HEK293 (cell line): ENCODE measurements at regions not wholly inside any gene's neighbourhood (a gene's known extent, or its start where the extent isn't known, plus 50 kb on each side); places are given as distances from the start of the nearest gene placed in this dataset.

ENCODE experiments used
- CTCF ChIA-PET: fragments of 350-600 bp; formaldehyde crosslinking; extraction: SDS; loops from one replicate; lab custom pipeline; 2021; ENCODE audit warnings: antibody characterized with exemption; lab: Yijun Ruan, JAX
- POLR2A ChIA-PET: fragments of 300-600 bp; formaldehyde crosslinking; extraction: SDS; loops from one replicate; lab custom pipeline; 2020; ENCODE audit warnings: antibody characterized with exemption, inconsistent platforms; lab: Yijun Ruan, JAX
- H3K27ac ChIP-seq: fragments of 200-500 bp; sonication (Bioruptor generic); 2 replicates; pipeline ENCODE4 v1.5.1; 2014; ENCODE audit warnings: low read depth, low read length, control low read depth, inconsistent platforms; ENCODE audit errors: extremely low read depth
- H3K36me3 ChIP-seq, 2 experiments: fragments of 200-500 bp in 1 of 2; sonication (Bioruptor generic) in 1 of 2; 1 replicate in 1 of 2; 2 replicates in 1 of 2; pipeline ENCODE4 v1.5.1; 2014 to 2017; ENCODE audit warnings: inconsistent platforms in 2 of 2, low read length in 2 of 2; ENCODE audit not compliant: control insufficient read depth in 2 of 2, insufficient read depth in 1 of 2
- H3K4me1 ChIP-seq: fragments of 200-500 bp; sonication (Bioruptor generic); 2 replicates; pipeline ENCODE4 v1.5.1; 2014; ENCODE audit warnings: mild to moderate bottlenecking, low read length, inconsistent platforms; ENCODE audit not compliant: control insufficient read depth, insufficient read depth
- H3K4me3 ChIP-seq: 2 replicates; pipeline ENCODE4 v1.5.1; 2011; ENCODE audit warnings: low read depth, mild to moderate bottlenecking, control low read depth, low read length, moderate library complexity
- H3K9me3 ChIP-seq: fragments of 200-500 bp; sonication (Bioruptor generic); 2 replicates; pipeline ENCODE4 v1.5.1; 2014; ENCODE audit warnings: low read depth, low read length, inconsistent platforms; ENCODE audit not compliant: control insufficient read depth, insufficient read depth
- ZNF10 ChIP-seq: fragments of 450-650 bp; formaldehyde crosslinking; IDR thresholded peaks from 2 replicates; pipeline ENCODE4 v1.5.1; 2017; ENCODE audit warnings: missing biosample characterization, missing genetic modification characterization
- ZNF112 ChIP-seq: fragments of 450-650 bp; formaldehyde crosslinking; IDR thresholded peaks from 2 replicates; pipeline ENCODE4 v1.5.0; 2017; ENCODE audit warnings: missing biosample characterization, missing genetic modification characterization
- ZNF146 ChIP-seq: fragments of 450-650 bp; formaldehyde crosslinking; IDR thresholded peaks from 2 replicates; pipeline ENCODE4 v1.5.1; 2016; ENCODE audit warnings: missing biosample characterization, missing genetic modification characterization
- ZNF157 ChIP-seq: fragments of 450-650 bp; formaldehyde crosslinking; IDR thresholded peaks from 2 replicates; pipeline ENCODE4 v1.5.1; 2016; ENCODE audit warnings: missing biosample characterization, missing genetic modification characterization
- ZNF16 ChIP-seq: fragments of 450-650 bp; formaldehyde crosslinking; IDR thresholded peaks from 2 replicates; pipeline ENCODE4 v1.5.1; 2016; ENCODE audit warnings: low read depth, missing biosample characterization, missing genetic modification characterization
- ZNF174 ChIP-seq: fragments of 450-650 bp; formaldehyde crosslinking; IDR thresholded peaks from 2 replicates; pipeline ENCODE4 v1.5.0; 2017; ENCODE audit warnings: missing biosample characterization, mild to moderate bottlenecking, missing genetic modification characterization
- ZNF175 ChIP-seq: fragments of 450-650 bp; formaldehyde crosslinking; IDR thresholded peaks from 2 replicates; pipeline ENCODE4 v1.5.1; 2016; ENCODE audit warnings: missing biosample characterization, missing genetic modification characterization
- ZNF184 ChIP-seq: fragments of 450-650 bp; IDR thresholded peaks from 2 replicates; pipeline ENCODE4 v1.5.1; 2018; ENCODE audit warnings: missing biosample characterization, mild to moderate bottlenecking, missing genetic modification characterization
- ZNF239 ChIP-seq: fragments of 450-650 bp; formaldehyde crosslinking; IDR thresholded peaks from 2 replicates; pipeline ENCODE4 v1.5.1; 2016; ENCODE audit warnings: missing biosample characterization, missing genetic modification characterization
- ZNF266 ChIP-seq: fragments of 450-650 bp; formaldehyde crosslinking; IDR thresholded peaks from 2 replicates; pipeline ENCODE4 v1.5.1; 2016; ENCODE audit warnings: missing biosample characterization, missing genetic modification characterization, low read depth
- ZNF302 ChIP-seq: fragments of 450-650 bp; formaldehyde crosslinking; IDR thresholded peaks from 2 replicates; pipeline ENCODE4 v1.5.1; 2016; ENCODE audit warnings: missing biosample characterization, missing genetic modification characterization, low read depth
- ZNF350 ChIP-seq: fragments of 450-650 bp; formaldehyde crosslinking; IDR thresholded peaks from 2 replicates; pipeline ENCODE4 v1.5.0; 2017; ENCODE audit warnings: missing biosample characterization, mild to moderate bottlenecking, missing genetic modification characterization
- ZNF366 ChIP-seq: fragments of 450-650 bp; formaldehyde crosslinking; conservative IDR thresholded peaks from 2 replicates; pipeline ENCODE4 v1.5.1; 2016; ENCODE audit warnings: missing biosample characterization, missing genetic modification characterization
- ZNF404 ChIP-seq: fragments of 450-650 bp; formaldehyde crosslinking; IDR thresholded peaks from 2 replicates; pipeline ENCODE4 v1.5.1; 2017; ENCODE audit warnings: missing biosample characterization, missing genetic modification characterization
- ZNF426 ChIP-seq: fragments of 450-650 bp; formaldehyde crosslinking; IDR thresholded peaks from 2 replicates; pipeline ENCODE4 v1.5.1; 2017; ENCODE audit warnings: missing biosample characterization, missing genetic modification characterization, mild to moderate bottlenecking, inconsistent platforms, moderate library complexity
- ZNF433 ChIP-seq: fragments of 450-650 bp; formaldehyde crosslinking; IDR thresholded peaks from 2 replicates; pipeline ENCODE4 v1.5.1; 2016; ENCODE audit warnings: missing biosample characterization, missing genetic modification characterization, low read depth
- ZNF529 ChIP-seq: fragments of 450-650 bp; formaldehyde crosslinking; IDR thresholded peaks from 2 replicates; pipeline ENCODE4 v1.5.1; 2017; ENCODE audit warnings: missing genetic modification characterization, missing biosample characterization; ENCODE audit not compliant: insufficient replicate concordance
- ZNF621 ChIP-seq: fragments of 450-650 bp; formaldehyde crosslinking; IDR thresholded peaks from 2 replicates; pipeline ENCODE4 v1.5.1; 2017; ENCODE audit warnings: missing biosample characterization, missing genetic modification characterization
- ZNF654 ChIP-seq: fragments of 450-650 bp; formaldehyde crosslinking; IDR thresholded peaks from 2 replicates; pipeline ENCODE4 v1.5.1; 2016; ENCODE audit warnings: low read depth, missing biosample characterization, missing genetic modification characterization
- ZNF785 ChIP-seq: fragments of 450-650 bp; formaldehyde crosslinking; IDR thresholded peaks from 2 replicates; pipeline ENCODE4 v1.5.1; 2016; ENCODE audit warnings: missing biosample characterization, missing genetic modification characterization
- ZNF792 ChIP-seq: fragments of 450-650 bp; formaldehyde crosslinking; IDR thresholded peaks from 2 replicates; pipeline ENCODE4 v1.5.1; 2016; ENCODE audit warnings: missing biosample characterization, missing genetic modification characterization
- TF ChIP-seq, protein P1 (sequence below): fragments of 450-650 bp; formaldehyde crosslinking; optimal IDR thresholded peaks from 2 replicates; pipeline ENCODE3; 2016; ENCODE audit warnings: missing biosample characterization, mild to moderate bottlenecking, missing genetic modification characterization
- TF ChIP-seq, protein P2 (sequence below): fragments of 450-650 bp; formaldehyde crosslinking; IDR thresholded peaks from 2 replicates; pipeline ENCODE4 v1.5.1; 2016; ENCODE audit warnings: missing biosample characterization, missing genetic modification characterization
- TF ChIP-seq, protein P3 (sequence below): fragments of 450-650 bp; formaldehyde crosslinking; IDR thresholded peaks from 2 replicates; pipeline ENCODE4 v1.5.0; 2017; ENCODE audit warnings: missing biosample characterization, missing genetic modification characterization, borderline replicate concordance
- TF ChIP-seq, protein P4 (sequence below): sonication (generic); formaldehyde crosslinking; IDR thresholded peaks from 2 replicates; pipeline ENCODE4 v1.8.1; 2022; ENCODE audit warnings: mild to moderate bottlenecking, moderate library complexity, missing genetic modification reagents
- TF ChIP-seq, protein P5 (sequence below): fragments of 450-650 bp; formaldehyde crosslinking; IDR thresholded peaks from 2 replicates; pipeline ENCODE4 v1.5.1; 2016; ENCODE audit warnings: missing biosample characterization, missing genetic modification characterization

DNA sequence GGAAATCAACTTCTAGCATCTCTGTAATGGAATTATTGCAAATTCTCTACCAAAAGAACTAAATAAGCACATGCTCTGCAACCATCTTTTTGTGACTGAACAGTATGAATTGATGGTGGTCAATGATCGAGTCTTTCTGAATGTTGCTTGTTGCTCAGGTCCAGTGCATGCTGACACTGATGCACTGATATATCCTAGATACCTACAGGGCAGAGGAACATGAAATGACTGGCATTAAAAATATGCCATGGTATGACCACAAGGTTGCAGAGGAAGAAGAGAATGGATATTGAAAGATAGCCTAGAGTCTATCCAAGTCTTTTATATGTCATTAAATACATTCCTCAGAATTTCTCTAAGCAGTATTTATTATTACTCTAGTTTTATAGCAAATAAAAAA is 692.8 kb upstream of the TENM3 start:
- no peaks in the 10 kb centered on the region for H3K36me3 ChIP-seq
- CTCF ChIA-PET, result no interaction called here
- POLR2A ChIA-PET, result no interaction called here
- TF ChIP-seq ZNF792 (tag by site-specific recombination), result no peak
- TF ChIP-seq, all 188 proteins: peak for 0
- Histone ChIP-seq H3K4me3 (no peak overlapping the region), H3K4me1 (no peaks in the 10 kb centered on the region), H3K9me3 (no peaks in the 10 kb centered on the region), H3K27ac (no peak overlapping the region)

DNA sequence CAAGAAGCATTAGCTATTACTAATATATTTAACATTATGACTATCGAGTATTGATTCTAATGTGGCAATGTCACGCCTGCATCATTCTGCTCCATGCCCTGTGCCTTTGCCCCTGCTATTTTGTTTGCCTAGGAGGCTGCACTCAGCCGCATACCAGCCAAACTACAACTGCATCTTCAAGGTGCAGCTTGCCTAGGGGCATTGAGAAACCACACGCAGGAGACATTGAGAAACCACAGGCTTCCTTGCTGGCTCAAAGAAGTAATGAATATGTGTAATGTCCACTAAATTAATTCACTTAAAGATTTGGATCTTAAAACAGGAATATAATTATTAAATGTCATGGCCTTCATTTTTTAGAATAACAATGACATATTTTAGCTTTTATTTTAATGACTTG is 683.6 kb upstream of the TENM3 start:
- Histone ChIP-seq H3K9me3 (no peaks in the 10 kb centered on the region), H3K36me3 (no peaks in the 10 kb centered on the region), H3K4me1 (no peaks in the 10 kb centered on the region), H3K4me3 (no peak overlapping the region), H3K27ac (no peak overlapping the region)
- ChIA-PET POLR2A (no interaction called here), CTCF (interaction anchor here (0.5 to 0.6 kb wide), 3 partner anchors 82 to 895 kb away, joined by 3 to 5 read pairs (median 3); no protein-coding TSS in a partner anchor)
- TF ChIP-seq, protein P1, sequence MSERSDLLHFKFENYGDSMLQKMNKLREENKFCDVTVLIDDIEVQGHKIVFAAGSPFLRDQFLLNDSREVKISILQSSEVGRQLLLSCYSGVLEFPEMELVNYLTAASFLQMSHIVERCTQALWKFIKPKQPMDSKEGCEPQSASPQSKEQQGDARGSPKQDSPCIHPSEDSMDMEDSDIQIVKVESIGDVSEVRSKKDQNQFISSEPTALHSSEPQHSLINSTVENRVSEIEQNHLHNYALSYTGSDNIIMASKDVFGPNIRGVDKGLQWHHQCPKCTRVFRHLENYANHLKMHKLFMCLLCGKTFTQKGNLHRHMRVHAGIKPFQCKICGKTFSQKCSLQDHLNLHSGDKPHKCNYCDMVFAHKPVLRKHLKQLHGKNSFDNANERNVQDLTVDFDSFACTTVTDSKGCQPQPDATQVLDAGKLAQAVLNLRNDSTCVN (tag by site-specific recombination), result no peak
- TF ChIP-seq ZNF266 (tag by site-specific recombination), result no peak
- TF ChIP-seq ZNF16 (tag by site-specific recombination), result no peak
- TF ChIP-seq ZNF174 (tag by site-specific recombination), result no peak
- TF ChIP-seq ZNF10, result no peak
- TF ChIP-seq ZNF433 (tag by site-specific recombination), result no peak
- no peak for TF ChIP-seq ZNF350 (tag by site-specific recombination)
- no peak for TF ChIP-seq ZNF404
- no peak for TF ChIP-seq ZNF366
- no peak for TF ChIP-seq ZNF112
- no peak for TF ChIP-seq ZNF302 (tag by site-specific recombination)
- TF ChIP-seq ZNF175 (tag by site-specific recombination), result no peak
- no peak for TF ChIP-seq ZNF239 (tag by site-specific recombination)

DNA sequence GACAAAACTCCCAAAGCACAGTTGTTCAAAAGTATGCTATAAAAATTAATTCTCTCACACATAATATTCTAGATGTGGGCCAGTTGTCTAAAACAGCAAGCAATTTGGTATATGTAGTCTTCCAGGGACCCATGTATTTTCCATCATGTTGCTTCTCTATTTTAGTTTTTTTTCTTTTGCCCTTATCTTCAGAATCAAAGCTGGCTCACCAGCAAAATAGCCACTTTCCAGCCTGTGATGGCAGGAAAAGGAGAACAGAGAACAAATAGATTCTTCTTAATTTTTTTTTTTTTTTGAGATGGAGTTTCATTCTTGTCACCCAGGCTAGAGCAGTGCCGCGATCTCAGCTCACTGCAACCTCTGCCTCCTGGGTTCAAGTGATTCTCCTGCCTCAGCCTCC is 680.8 kb upstream of the TENM3 start:
- Histone ChIP-seq H3K36me3 (no peaks in the 10 kb centered on the region), H3K9me3 (no peaks in the 10 kb centered on the region), H3K4me3 (no peak overlapping the region), H3K4me1 (no peaks in the 10 kb centered on the region), H3K27ac (no peak overlapping the region)
- CTCF ChIA-PET, result interaction anchor here (0.8 kb wide), 1 partner anchor 1229 kb away, joined by 3 read pairs; no protein-coding TSS in a partner anchor
- POLR2A ChIA-PET, result no interaction called here
- TF ChIP-seq ZNF146 (tag by site-specific recombination), result no peak
- no peak for TF ChIP-seq ZNF157 (tag by site-specific recombination)
- TF ChIP-seq, protein P2, sequence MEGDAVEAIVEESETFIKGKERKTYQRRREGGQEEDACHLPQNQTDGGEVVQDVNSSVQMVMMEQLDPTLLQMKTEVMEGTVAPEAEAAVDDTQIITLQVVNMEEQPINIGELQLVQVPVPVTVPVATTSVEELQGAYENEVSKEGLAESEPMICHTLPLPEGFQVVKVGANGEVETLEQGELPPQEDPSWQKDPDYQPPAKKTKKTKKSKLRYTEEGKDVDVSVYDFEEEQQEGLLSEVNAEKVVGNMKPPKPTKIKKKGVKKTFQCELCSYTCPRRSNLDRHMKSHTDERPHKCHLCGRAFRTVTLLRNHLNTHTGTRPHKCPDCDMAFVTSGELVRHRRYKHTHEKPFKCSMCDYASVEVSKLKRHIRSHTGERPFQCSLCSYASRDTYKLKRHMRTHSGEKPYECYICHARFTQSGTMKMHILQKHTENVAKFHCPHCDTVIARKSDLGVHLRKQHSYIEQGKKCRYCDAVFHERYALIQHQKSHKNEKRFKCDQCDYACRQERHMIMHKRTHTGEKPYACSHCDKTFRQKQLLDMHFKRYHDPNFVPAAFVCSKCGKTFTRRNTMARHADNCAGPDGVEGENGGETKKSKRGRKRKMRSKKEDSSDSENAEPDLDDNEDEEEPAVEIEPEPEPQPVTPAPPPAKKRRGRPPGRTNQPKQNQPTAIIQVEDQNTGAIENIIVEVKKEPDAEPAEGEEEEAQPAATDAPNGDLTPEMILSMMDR (tag by site-specific recombination), result no peak
- TF ChIP-seq ZNF785 (tag by site-specific recombination), result no peak
- TF ChIP-seq, protein P3, sequence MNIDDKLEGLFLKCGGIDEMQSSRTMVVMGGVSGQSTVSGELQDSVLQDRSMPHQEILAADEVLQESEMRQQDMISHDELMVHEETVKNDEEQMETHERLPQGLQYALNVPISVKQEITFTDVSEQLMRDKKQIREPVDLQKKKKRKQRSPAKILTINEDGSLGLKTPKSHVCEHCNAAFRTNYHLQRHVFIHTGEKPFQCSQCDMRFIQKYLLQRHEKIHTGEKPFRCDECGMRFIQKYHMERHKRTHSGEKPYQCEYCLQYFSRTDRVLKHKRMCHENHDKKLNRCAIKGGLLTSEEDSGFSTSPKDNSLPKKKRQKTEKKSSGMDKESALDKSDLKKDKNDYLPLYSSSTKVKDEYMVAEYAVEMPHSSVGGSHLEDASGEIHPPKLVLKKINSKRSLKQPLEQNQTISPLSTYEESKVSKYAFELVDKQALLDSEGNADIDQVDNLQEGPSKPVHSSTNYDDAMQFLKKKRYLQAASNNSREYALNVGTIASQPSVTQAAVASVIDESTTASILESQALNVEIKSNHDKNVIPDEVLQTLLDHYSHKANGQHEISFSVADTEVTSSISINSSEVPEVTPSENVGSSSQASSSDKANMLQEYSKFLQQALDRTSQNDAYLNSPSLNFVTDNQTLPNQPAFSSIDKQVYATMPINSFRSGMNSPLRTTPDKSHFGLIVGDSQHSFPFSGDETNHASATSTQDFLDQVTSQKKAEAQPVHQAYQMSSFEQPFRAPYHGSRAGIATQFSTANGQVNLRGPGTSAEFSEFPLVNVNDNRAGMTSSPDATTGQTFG (tag by site-specific recombination), result no peak
- TF ChIP-seq ZNF433 (tag by site-specific recombination), result no peak
- TF ChIP-seq, protein P4, sequence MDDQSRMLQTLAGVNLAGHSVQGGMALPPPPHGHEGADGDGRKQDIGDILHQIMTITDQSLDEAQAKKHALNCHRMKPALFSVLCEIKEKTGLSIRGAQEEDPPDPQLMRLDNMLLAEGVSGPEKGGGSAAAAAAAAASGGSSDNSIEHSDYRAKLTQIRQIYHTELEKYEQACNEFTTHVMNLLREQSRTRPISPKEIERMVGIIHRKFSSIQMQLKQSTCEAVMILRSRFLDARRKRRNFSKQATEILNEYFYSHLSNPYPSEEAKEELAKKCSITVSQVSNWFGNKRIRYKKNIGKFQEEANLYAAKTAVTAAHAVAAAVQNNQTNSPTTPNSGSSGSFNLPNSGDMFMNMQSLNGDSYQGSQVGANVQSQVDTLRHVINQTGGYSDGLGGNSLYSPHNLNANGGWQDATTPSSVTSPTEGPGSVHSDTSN (CRISPR knock-in tag), result no peak
- TF ChIP-seq ZNF654 (tag by site-specific recombination), result no peak
- no peak for TF ChIP-seq ZNF621
- no peak for TF ChIP-seq ZNF426
- no peak for TF ChIP-seq ZNF366
- TF ChIP-seq ZNF529 (tag by site-specific recombination), result no peak
- no peak for TF ChIP-seq ZNF184
- TF ChIP-seq, protein P5, sequence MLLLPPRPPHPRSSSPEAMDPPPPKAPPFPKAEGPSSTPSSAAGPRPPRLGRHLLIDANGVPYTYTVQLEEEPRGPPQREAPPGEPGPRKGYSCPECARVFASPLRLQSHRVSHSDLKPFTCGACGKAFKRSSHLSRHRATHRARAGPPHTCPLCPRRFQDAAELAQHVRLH (tag by site-specific recombination), result no peak
